Left ventricle myocardium inferior (tissue), 1 donor: ENCODE measurements at regions not wholly inside any gene's neighbourhood (a gene's known extent, or its start where the extent isn't known, plus 50 kb on each side); places are given as distances from the start of the nearest gene placed in this dataset.
"Not testable (repeated sequence)": the region's sequence is repeated elsewhere in the genome, so short reads cannot be mapped to it uniquely, and the experiment has no call there.

Source experiments
- DNase-seq: peaks from one replicate; pipeline ENCODE4 v3.0.0-alpha.2; 2020
- H3K27ac ChIP-seq: fragments of 200-600 bp; replicated peaks from 2 replicates; pipeline ENCODE4 v1.8.0; 2021
- H3K27me3 ChIP-seq: fragments of 200-600 bp; 2 replicates; pipeline ENCODE4 v1.8.0; 2021; ENCODE audit warnings: low read depth
- H3K36me3 ChIP-seq: fragments of 200-600 bp; 2 replicates; pipeline ENCODE4 v1.8.0; 2021
- H3K4me1 ChIP-seq: fragments of 200-600 bp; 2 replicates; pipeline ENCODE4 v1.8.0; 2021
- H3K4me3 ChIP-seq: fragments of 200-600 bp; 2 replicates; pipeline ENCODE4 v1.8.0; 2021; ENCODE audit warnings: mild to moderate bottlenecking, moderate library complexity
- H3K9me3 ChIP-seq: fragments of 200-600 bp; replicated peaks from 2 replicates; pipeline ENCODE4 v1.8.0; 2021
- intact Hi-C: fragments of 100-400 bp; cut with micrococcal nuclease; formaldehyde crosslinking; loops from one replicate; pipeline ENCODE4 v1.11.0; 2022
- donor health status: DM: no; HTN: yes; CAD: no; lungs with severe emphysema.

- H3K36me3 ChIP-seq, H3K4me3 ChIP-seq, H3K27ac ChIP-seq, DNase-seq, H3K9me3 ChIP-seq, intact Hi-C loops, H3K4me1 ChIP-seq: not testable (repeated sequence)
- H3K27me3 ChIP-seq, result peaks cover 81% of the 10 kb centered on the region
Observed at GRCh38 chr21:9013502-9014242, 1507.7 kb upstream of the TPTE start.

- intact Hi-C loops, result not testable (repeated sequence)
Observed at GRCh38 chr21:9014243-9014734, 1507.1 kb upstream of the TPTE start.

GRCh38 chr21:9015483-9016197 lies 1505.7 kb upstream of the TPTE start:
- H3K9me3 ChIP-seq, H3K36me3 ChIP-seq, H3K4me1 ChIP-seq, DNase-seq, H3K27ac ChIP-seq, intact Hi-C loops, H3K4me3 ChIP-seq: not testable (repeated sequence)
- peaks cover 69% of the 10 kb centered on the region for H3K27me3 ChIP-seq

More at GRCh38 chr21:9014243-9014734, 1507.1 kb upstream of the TPTE start:
- H3K4me3 ChIP-seq, H3K36me3 ChIP-seq, H3K9me3 ChIP-seq, DNase-seq, H3K27ac ChIP-seq, H3K4me1 ChIP-seq: not testable (repeated sequence)
- H3K27me3 ChIP-seq, result peaks cover 81% of the 10 kb centered on the region

DNA sequence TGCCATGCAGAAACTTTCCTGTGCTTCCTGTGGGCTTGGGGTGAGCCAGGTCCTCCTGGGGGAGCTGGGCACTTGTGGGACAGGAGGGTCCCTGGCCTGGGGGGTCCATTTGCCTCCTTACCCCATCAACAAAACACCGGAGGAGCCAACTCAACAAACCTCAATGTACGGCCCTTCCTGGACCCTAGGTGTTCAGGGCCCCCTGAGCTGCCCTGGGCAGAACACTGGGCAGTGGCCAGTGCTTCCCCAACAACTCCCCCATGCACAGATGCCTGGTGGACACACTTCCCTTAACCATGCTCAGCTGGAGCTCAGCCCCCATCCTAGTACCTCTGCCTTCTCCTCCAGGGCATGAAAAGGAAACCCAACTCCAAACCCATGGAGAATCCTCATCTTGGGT lies 1504.2 kb upstream of the TPTE start:
- H3K9me3 ChIP-seq, H3K4me1 ChIP-seq, H3K36me3 ChIP-seq, intact Hi-C loops, H3K27ac ChIP-seq, DNase-seq, H3K4me3 ChIP-seq: not testable (repeated sequence)
- peaks cover 54% of the 10 kb centered on the region for H3K27me3 ChIP-seq

- DNase-seq, H3K36me3 ChIP-seq, intact Hi-C loops, H3K9me3 ChIP-seq, H3K27ac ChIP-seq, H3K4me1 ChIP-seq, H3K4me3 ChIP-seq: not testable (repeated sequence)
- H3K27me3 ChIP-seq, result peaks cover 42% of the 10 kb centered on the region
Observed at GRCh38 chr21:9018731-9019253, 1502.6 kb upstream of the TPTE start.

DNA sequence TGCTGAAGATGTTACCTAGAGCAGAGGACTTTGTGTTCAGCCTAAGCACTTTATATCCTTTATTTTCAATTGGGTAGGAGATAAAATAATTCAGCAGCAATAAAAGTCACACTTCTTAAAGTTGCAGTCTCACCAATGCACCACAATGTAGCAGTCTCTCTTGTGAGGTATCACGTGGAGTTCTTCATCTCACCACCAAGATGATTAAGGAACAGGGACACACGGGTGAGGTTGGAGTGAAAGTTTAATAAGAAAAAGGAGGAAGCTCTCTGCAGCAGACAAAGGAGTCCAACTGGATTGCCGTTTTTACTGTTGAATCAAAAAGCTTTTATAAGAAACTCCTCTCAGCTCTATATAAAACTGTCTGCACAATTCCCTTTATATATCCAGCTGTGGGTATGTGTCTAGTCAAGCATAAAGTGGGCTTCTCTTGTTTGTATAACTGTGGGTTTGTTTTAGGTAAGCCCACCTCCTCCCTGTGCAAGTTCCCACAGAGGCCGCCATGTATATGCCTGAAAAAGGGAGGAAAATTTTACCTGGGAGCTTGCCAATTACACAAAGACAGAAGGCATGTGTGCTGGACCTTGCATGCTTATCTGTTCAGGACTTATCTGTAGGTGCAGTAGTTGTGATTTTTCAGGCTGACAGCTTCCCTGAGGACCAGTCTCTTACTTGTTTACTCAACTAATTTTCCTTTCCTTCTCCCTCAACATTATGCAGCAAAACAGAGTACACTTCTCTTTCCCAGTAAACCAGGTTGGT lies 1497.2 kb upstream of the TPTE start:
- intact Hi-C loops, H3K4me1 ChIP-seq, H3K27ac ChIP-seq, H3K36me3 ChIP-seq, H3K9me3 ChIP-seq, DNase-seq, H3K4me3 ChIP-seq: not testable (repeated sequence)
- peaks cover 16% of the 10 kb centered on the region for H3K27me3 ChIP-seq

- H3K4me3 ChIP-seq, H3K9me3 ChIP-seq, intact Hi-C loops, DNase-seq, H3K27ac ChIP-seq, H3K36me3 ChIP-seq, H3K4me1 ChIP-seq: not testable (repeated sequence)
- peaks cover 16% of the 10 kb centered on the region for H3K27me3 ChIP-seq
Observed at GRCh38 chr21:9026729-9027416, 1494.5 kb upstream of the TPTE start.

- H3K9me3 ChIP-seq, H3K4me3 ChIP-seq, H3K4me1 ChIP-seq, DNase-seq, H3K27ac ChIP-seq, intact Hi-C loops, H3K36me3 ChIP-seq: not testable (repeated sequence)
- H3K27me3 ChIP-seq, result peaks cover 13% of the 10 kb centered on the region
Observed at GRCh38 chr21:9027417-9027800, 1494.0 kb upstream of the TPTE start.

DNA sequence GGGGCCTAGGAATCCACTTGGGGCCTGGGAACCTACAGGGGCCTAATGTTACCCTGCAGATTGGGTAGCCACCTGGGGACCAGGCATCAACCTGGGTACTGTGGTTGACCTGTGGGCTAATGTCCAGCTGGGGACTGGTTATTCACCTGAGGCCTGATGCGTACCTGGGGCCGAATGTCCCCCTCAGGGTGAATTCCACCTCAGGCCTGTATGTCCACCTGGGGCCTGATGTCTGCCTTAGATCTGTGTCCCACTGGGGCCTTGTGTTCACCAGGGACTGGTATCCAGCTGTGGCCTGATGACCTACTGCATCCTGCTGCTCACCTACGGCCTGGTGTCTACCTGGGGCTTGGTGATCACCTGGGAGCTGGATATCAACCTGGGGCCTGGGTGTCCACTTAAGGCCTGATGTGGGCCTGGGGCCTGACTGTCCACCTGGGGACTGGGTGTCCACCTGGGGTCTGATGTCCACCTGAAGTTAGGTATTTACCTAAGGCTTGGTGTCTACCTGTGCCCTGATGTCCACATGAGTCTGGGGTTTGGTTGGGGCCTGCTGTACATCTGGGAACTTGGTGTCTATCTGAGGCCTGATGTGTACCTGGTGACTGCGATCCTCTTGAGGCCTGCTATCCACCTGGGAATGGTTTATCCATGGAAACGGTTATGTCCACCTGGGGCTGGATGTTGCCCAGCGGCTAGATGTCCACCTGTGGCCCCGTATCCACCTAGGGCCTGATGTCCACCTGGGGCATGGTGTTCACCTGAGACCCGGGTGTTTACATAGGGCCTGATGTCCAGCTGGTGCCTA lies 1492.6 kb upstream of the TPTE start:
- intact Hi-C loops, H3K4me1 ChIP-seq, H3K36me3 ChIP-seq, H3K4me3 ChIP-seq, H3K27ac ChIP-seq, DNase-seq, H3K9me3 ChIP-seq: not testable (repeated sequence)
- peaks cover 12% of the 10 kb centered on the region for H3K27me3 ChIP-seq

DNA sequence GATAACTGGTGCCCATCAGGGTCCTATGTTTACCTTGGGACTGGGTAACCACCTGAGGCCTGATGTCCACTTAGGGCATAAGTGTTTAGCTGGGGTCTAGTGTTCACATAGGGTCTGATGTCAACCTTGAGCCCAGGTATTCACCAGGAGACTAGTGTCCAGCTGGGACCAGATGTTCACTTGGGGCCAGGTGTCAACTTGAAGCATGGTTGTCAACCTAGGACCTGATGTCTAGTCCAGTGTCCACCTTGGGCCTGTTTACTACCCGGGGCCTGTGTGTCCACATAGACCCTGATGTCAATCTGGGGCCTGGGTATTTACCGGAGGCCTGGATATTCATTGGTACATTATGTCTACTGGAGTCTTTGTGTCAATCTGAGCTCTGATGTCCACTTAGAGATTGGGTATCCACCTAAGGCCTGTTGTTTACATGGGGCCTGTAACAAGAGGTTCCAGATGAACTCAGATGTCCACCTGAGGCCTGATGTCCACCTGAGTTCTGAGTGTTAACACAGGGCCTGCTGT lies 1491.2 kb upstream of the TPTE start:
- H3K4me1 ChIP-seq, DNase-seq, H3K9me3 ChIP-seq, H3K36me3 ChIP-seq, intact Hi-C loops, H3K27ac ChIP-seq, H3K4me3 ChIP-seq: not testable (repeated sequence)
- peaks cover 12% of the 10 kb centered on the region for H3K27me3 ChIP-seq

DNA sequence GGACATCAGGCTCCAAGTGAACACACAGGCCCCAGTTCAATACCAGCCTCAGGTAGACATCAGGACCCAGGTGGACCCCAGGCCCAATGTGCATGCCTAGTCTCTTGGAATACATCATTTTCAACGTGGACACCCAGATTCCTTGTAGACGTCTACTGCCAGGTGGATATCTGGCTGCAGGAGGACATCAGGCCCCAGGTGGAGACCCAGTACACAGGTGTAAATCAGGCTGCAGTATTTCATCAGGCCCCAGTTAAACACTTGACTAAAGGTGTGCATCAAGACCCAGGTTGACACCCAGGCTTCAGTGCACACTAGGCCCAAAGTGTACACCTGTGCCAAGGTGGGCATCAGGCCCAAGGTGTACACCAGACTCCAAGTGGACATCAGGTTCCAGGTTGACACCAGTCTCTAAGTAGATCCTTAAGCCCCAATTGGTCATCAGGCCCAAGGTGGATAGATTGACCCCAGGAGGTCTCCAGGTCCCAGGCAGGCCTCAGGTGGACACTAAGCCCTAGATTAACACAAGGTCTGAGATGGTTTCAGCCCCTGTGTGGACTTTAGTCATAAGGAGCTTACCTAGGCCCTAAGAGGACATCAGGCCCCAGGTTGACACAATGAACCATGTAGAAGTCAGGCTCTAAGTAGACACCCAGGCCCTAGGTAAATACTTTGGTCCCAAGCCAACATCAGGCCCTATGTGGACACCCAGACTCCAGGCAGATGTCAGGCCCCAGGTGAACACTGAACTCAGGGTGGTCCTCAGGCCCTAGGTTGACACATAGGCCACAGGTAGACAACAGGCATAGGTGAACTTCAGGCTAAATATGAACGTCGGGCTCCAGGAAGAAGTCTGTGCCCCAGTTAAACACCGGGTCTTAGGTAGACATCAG lies 1489.7 kb upstream of the TPTE start:
- H3K9me3 ChIP-seq, H3K4me1 ChIP-seq, H3K36me3 ChIP-seq, DNase-seq, intact Hi-C loops, H3K4me3 ChIP-seq, H3K27ac ChIP-seq: not testable (repeated sequence)
- H3K27me3 ChIP-seq, result peaks cover 12% of the 10 kb centered on the region
